NB4 (cell line): ENCODE measurements at regions not wholly inside any gene's neighbourhood (a gene's known extent, or its start where the extent isn't known, plus 50 kb on each side); places are given as distances from the start of the nearest gene placed in this dataset.
A peak's percentile ranks its signal among the peaks of the same experiment; 100 is the strongest.

Experiments
- DNase-seq: peaks from one replicate; pipeline ENCODE4 v3.0.0; 2010; ENCODE audit warnings: low read depth
- H3K4me3 ChIP-seq: one replicate; pipeline ENCODE4 v1.5.1; 2011; ENCODE audit warnings: mild to moderate bottlenecking, low read depth, low read length, moderate library complexity
- MYC ChIP-seq: IDR thresholded peaks from 2 replicates; pipeline ENCODE4 v1.6.1; 2011; ENCODE audit warnings: low read depth, low read length
- POLR2A ChIP-seq: IDR thresholded peaks from 2 replicates; pipeline ENCODE4 v1.6.1; 2011; ENCODE audit warnings: mild to moderate bottlenecking; ENCODE audit not compliant: insufficient read length; ENCODE audit errors: extremely low read depth
- TF ChIP-seq, protein P1 (sequence below): IDR thresholded peaks from one replicate; pipeline ENCODE4 v1.5.1; 2012; ENCODE audit warnings: low read depth, low read length
- TF ChIP-seq, protein P2 (sequence below): IDR thresholded peaks from 2 replicates; pipeline ENCODE4 v1.6.1; 2011; ENCODE audit warnings: low read depth, low read length

- H3K4me3 ChIP-seq, result no peak overlapping the region
These were observed 102.3 kb upstream of the RFX8 start for GRCh38 chr2:101577173-101577572.

DNA sequence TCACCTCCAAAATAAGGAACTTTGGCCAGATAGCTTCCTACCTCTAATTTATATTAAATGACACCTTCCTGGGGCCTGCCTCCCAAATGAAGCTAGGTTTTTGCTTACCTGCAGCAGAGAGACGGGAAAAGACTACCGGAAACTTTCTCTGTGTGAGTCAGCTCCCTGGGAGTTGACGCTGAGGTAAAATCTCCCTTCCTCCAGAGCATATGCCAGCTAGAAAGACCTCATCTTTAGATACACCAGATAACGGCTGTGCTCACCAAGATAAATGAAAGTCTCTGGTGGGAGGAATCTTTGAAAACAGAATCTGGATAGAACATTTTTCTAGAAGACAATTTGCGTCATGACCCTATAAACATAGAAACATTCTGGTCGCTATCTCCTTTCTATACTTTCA lies 99.7 kb upstream of the RFX8 start:
- no peak overlapping the region for H3K4me3 ChIP-seq
- TF ChIP-seq, protein P1, sequence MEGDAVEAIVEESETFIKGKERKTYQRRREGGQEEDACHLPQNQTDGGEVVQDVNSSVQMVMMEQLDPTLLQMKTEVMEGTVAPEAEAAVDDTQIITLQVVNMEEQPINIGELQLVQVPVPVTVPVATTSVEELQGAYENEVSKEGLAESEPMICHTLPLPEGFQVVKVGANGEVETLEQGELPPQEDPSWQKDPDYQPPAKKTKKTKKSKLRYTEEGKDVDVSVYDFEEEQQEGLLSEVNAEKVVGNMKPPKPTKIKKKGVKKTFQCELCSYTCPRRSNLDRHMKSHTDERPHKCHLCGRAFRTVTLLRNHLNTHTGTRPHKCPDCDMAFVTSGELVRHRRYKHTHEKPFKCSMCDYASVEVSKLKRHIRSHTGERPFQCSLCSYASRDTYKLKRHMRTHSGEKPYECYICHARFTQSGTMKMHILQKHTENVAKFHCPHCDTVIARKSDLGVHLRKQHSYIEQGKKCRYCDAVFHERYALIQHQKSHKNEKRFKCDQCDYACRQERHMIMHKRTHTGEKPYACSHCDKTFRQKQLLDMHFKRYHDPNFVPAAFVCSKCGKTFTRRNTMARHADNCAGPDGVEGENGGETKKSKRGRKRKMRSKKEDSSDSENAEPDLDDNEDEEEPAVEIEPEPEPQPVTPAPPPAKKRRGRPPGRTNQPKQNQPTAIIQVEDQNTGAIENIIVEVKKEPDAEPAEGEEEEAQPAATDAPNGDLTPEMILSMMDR, result no peak
- TF ChIP-seq POLR2A, result no peak
- DNase-seq, result no peak

More at GRCh38 chr2:101577173-101577572, 102.3 kb upstream of the RFX8 start:
- DNase-seq, result no peak
- TF ChIP-seq, protein P2, sequence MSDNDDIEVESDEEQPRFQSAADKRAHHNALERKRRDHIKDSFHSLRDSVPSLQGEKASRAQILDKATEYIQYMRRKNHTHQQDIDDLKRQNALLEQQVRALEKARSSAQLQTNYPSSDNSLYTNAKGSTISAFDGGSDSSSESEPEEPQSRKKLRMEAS, result no peak

- no peak overlapping the region for H3K4me3 ChIP-seq
- TF ChIP-seq, protein P2, result no peak
- no peak for TF ChIP-seq POLR2A
- TF ChIP-seq MYC, result no peak
- TF ChIP-seq, protein P1, result no peak
- DNase-seq, result no peak
These were observed 97.0 kb upstream of the RFX8 start for GRCh38 chr2:101571951-101572350.

DNA sequence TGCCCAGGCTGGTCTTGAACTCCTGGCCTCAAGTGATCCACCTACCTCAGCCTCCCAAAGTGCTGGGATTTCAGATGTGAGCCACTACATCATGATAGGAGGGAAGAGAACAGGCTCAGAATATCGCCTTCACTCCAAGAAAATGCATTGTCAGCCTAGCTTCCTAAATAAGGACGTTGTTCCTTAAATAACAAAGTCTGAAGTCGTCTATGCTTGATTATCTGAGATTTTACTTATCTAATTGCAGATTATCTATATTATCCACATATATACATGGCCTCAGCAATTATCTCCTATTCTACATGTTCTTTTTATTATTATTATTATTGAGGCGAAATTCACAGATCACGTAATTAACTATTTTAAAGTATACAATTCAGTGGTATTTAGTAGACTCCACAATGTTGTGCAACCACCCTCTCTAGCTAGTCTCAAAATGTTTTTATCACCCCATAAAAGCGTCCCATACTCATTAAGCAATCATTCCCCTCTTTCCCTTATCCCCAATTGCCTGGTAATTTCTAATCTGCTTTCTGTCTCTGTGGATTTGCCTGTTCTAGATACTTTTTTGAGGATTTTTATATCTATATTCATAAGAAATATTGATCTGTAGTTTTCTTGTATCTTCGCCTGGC lies 95.1 kb upstream of the RFX8 start:
- no peak overlapping the region for H3K4me3 ChIP-seq
- DNase-seq, result peak; percentile 66
- TF ChIP-seq MYC (no peak), POLR2A (no peak)
- TF ChIP-seq, protein P2, result no peak
- TF ChIP-seq, protein P1, result no peak

DNA sequence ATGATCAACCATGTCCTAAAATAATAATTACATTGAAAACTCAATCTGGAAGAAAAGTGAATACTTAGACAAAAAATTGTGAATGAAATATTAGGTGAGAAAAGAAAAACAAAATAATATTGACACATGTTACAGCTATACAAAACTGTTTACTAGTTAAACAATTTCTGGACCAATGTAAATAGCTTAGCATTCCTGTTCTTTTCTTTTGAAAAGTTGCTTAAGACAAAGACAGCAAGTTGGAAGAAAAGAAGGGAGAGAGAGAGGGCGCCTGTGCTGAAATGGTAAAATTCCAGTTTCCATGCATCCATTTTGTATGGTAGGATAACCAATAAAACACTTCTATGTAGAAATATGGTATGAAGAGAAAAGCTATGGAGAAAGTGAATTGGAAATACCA lies 94.1 kb upstream of the RFX8 start:
- TF ChIP-seq, protein P2, result no peak
- TF ChIP-seq MYC (no peak), POLR2A (no peak)
- TF ChIP-seq, protein P1, result no peak
- no peak overlapping the region for H3K4me3 ChIP-seq
- no peak for DNase-seq

GRCh38 chr2:101566632-101567228 lies 91.8 kb upstream of the RFX8 start:
- TF ChIP-seq POLR2A, result no peak
- TF ChIP-seq, protein P2, result no peak
- TF ChIP-seq, protein P1, result no peak
- TF ChIP-seq MYC, result no peak
- no peak for DNase-seq
- H3K4me3 ChIP-seq, result no peak overlapping the region
